ENCODE measurements at regions not wholly inside any gene's neighbourhood (a gene's known extent, or its start where the extent isn't known, plus 50 kb on each side); places are given as distances from the start of the nearest gene placed in this dataset.
"Not testable (repeated sequence)": the region's sequence is repeated elsewhere in the genome, so short reads cannot be mapped to it uniquely, and the experiment has no call there.

GRCh38 chr1:199020904-199021303 lies 382.1 kb downstream of the PTPRC start:
- no peak overlapping the region for H3K9ac ChIP-seq (ENCODE audit: low read length)
- DNase-seq, result no peak
- no peak overlapping the region for H2BK120ac ChIP-seq (ENCODE audit: low read depth, low read length)
- H3K79me1 ChIP-seq (replicated peaks; ENCODE audit: low read length, poor library complexity, severe bottlenecking), result no peaks in the 10 kb centered on the region
- H2BK5ac ChIP-seq (ENCODE audit: low read depth, low read length, poor library complexity, severe bottlenecking), result no peak overlapping the region
- no peaks in the 10 kb centered on the region for H3K4me1 ChIP-seq (ENCODE audit: control insufficient read depth, insufficient read depth, low read depth, low read length)
- H3K18ac ChIP-seq (ENCODE audit: low read depth in 1 of 2, low read length in 2 of 2), result no peak overlapping the region
- H2AK5ac ChIP-seq (ENCODE audit: low read length, severe bottlenecking), result no peak overlapping the region
- no peak overlapping the region for H3K4me3 ChIP-seq (ENCODE audit: insufficient read depth in 1 of 2, low read depth in 1 of 2, low read length in 2 of 2)
- H2AFZ ChIP-seq (ENCODE audit: low read depth, low read length), result no peak overlapping the region
- no peaks in the 10 kb centered on the region for H3K27me3 ChIP-seq (ENCODE audit: control insufficient read depth in 1 of 2, insufficient read depth in 1 of 2, low read length in 2 of 2)
- H3K14ac ChIP-seq (ENCODE audit: low read length in 2 of 2), result no peak overlapping the region
- no peak overlapping the region for H3K4ac ChIP-seq (ENCODE audit: low read depth in 1 of 2, low read length in 2 of 2)
- no peak overlapping the region for H4K8ac ChIP-seq (ENCODE audit: low read length)
- no peak overlapping the region for H3K23ac ChIP-seq (ENCODE audit: low read length in 2 of 2)
- no peak overlapping the region for H2BK15ac ChIP-seq (ENCODE audit: low read depth, poor library complexity, severe bottlenecking)
- H3K36me3 ChIP-seq (ENCODE audit: control insufficient read depth in 1 of 2, insufficient read depth in 2 of 2, low read depth in 1 of 2, low read length in 2 of 2), result no peaks in the 10 kb centered on the region
- H3K27ac ChIP-seq (ENCODE audit: low read length, poor library complexity, severe bottlenecking), result no peak overlapping the region
- 100% methylated on average over 1 of the region's 3 CpGs for WGBS
- H3K4me2 ChIP-seq (ENCODE audit: low read length, poor library complexity, severe bottlenecking), result no peak overlapping the region
- H4K91ac ChIP-seq (ENCODE audit: low read length), result no peak overlapping the region
- H3K9me3 ChIP-seq (ENCODE audit: control insufficient read depth, low read length), result no peaks in the 10 kb centered on the region
- H2BK12ac ChIP-seq (ENCODE audit: low read length in 2 of 2), result no peak overlapping the region

DNA sequence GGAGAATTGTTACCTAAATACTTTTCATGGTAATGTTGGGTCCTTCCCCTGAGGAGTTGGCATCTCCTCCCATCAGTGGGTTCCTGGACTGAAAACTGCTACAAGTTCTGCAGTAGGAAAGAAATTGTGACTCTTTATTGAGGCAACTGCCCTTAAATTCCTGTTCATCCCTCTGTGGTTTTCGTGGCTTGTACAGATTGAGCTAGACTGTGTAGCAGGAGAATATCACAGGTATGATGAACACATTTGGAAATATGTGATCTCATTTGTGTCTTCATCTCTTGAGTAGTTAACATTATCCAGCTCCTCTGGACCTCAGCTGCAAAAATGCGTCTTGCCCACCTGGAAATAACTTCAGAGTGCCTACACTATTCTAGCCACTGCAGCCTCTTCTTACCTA lies 390.6 kb downstream of the PTPRC start:
- Histone ChIP-seq H3K4me3 (ENCODE audit: insufficient read depth in 1 of 2, low read depth in 1 of 2, low read length in 2 of 2) (no peak overlapping the region), H2BK5ac (ENCODE audit: low read depth, low read length, poor library complexity, severe bottlenecking) (no peak overlapping the region), H2BK120ac (ENCODE audit: low read depth, low read length) (no peak overlapping the region), H3K79me1 (replicated peaks; ENCODE audit: low read length, poor library complexity, severe bottlenecking) (no peaks in the 10 kb centered on the region), H3K4me1 (ENCODE audit: control insufficient read depth, insufficient read depth, low read depth, low read length) (no peaks in the 10 kb centered on the region), H3K9me3 (ENCODE audit: control insufficient read depth, low read length) (no peaks in the 10 kb centered on the region), H3K9ac (ENCODE audit: low read length) (no peak overlapping the region), H4K8ac (ENCODE audit: low read length) (no peak overlapping the region), H3K18ac (ENCODE audit: low read depth in 1 of 2, low read length in 2 of 2) (no peak overlapping the region), H3K36me3 (ENCODE audit: control insufficient read depth in 1 of 2, insufficient read depth in 2 of 2, low read depth in 1 of 2, low read length in 2 of 2) (no peaks in the 10 kb centered on the region), H3K4me2 (ENCODE audit: low read length, poor library complexity, severe bottlenecking) (no peak overlapping the region), H4K91ac (ENCODE audit: low read length) (no peak overlapping the region), H3K14ac (ENCODE audit: low read length in 2 of 2) (no peak overlapping the region), H2BK15ac (ENCODE audit: low read depth, poor library complexity, severe bottlenecking) (no peak overlapping the region), H2AK5ac (ENCODE audit: low read length, severe bottlenecking) (no peak overlapping the region), H2AFZ (ENCODE audit: low read depth, low read length) (no peak overlapping the region), H3K27me3 (ENCODE audit: control insufficient read depth in 1 of 2, insufficient read depth in 1 of 2, low read length in 2 of 2) (no peaks in the 10 kb centered on the region), H3K27ac (ENCODE audit: low read length, poor library complexity, severe bottlenecking) (peak overlapping the region; percentile 2), H2BK12ac (ENCODE audit: low read length in 2 of 2) (no peak overlapping the region), H3K4ac (ENCODE audit: low read depth in 1 of 2, low read length in 2 of 2) (no peak overlapping the region), H3K23ac (ENCODE audit: low read length in 2 of 2) (no peak overlapping the region)
- peak; percentile 40 for DNase-seq
- 88% methylated on average over 2 of the region's 2 CpGs for WGBS

DNA sequence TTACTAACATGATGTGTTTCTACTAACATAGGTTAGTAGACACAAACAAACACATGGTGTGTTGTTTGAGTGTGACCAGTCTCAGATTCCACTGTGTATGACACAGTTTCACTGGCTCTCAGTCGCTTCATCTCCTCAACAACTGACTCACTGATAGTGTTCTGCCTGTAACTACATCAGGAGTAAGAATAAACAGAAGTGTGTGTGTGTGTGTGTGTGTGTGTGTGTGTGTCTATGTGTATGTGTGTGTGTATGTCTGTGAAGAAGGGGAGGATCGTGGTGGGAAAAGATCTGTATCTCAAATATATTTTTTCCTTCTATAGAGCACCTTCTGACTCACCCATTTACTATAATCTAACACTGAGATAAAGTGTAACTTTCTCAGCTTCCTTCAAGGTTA lies 391.0 kb downstream of the PTPRC start:
- Histone ChIP-seq H3K79me1 (replicated peaks; ENCODE audit: low read length, poor library complexity, severe bottlenecking) (no peaks in the 10 kb centered on the region), H2AK5ac (ENCODE audit: low read length, severe bottlenecking) (no peak overlapping the region), H3K9ac (ENCODE audit: low read length) (no peak overlapping the region), H3K27ac (ENCODE audit: low read length, poor library complexity, severe bottlenecking) (peak overlapping the region; percentile 2), H3K14ac (ENCODE audit: low read length in 2 of 2) (no peak overlapping the region), H4K91ac (ENCODE audit: low read length) (no peak overlapping the region), H4K8ac (ENCODE audit: low read length) (no peak overlapping the region), H2AFZ (ENCODE audit: low read depth, low read length) (no peak overlapping the region), H2BK12ac (ENCODE audit: low read length in 2 of 2) (no peak overlapping the region), H3K4ac (ENCODE audit: low read depth in 1 of 2, low read length in 2 of 2) (no peak overlapping the region), H2BK120ac (ENCODE audit: low read depth, low read length) (no peak overlapping the region), H2BK5ac (ENCODE audit: low read depth, low read length, poor library complexity, severe bottlenecking) (no peak overlapping the region), H3K18ac (ENCODE audit: low read depth in 1 of 2, low read length in 2 of 2) (no peak overlapping the region), H3K27me3 (ENCODE audit: control insufficient read depth in 1 of 2, insufficient read depth in 1 of 2, low read length in 2 of 2) (no peaks in the 10 kb centered on the region), H3K9me3 (ENCODE audit: control insufficient read depth, low read length) (no peaks in the 10 kb centered on the region), H3K36me3 (ENCODE audit: control insufficient read depth in 1 of 2, insufficient read depth in 2 of 2, low read depth in 1 of 2, low read length in 2 of 2) (no peaks in the 10 kb centered on the region), H3K23ac (ENCODE audit: low read length in 2 of 2) (no peak overlapping the region), H3K4me2 (ENCODE audit: low read length, poor library complexity, severe bottlenecking) (no peak overlapping the region), H3K4me3 (ENCODE audit: insufficient read depth in 1 of 2, low read depth in 1 of 2, low read length in 2 of 2) (no peak overlapping the region), H3K4me1 (ENCODE audit: control insufficient read depth, insufficient read depth, low read depth, low read length) (no peaks in the 10 kb centered on the region), H2BK15ac (ENCODE audit: low read depth, poor library complexity, severe bottlenecking) (no peak overlapping the region)
- DNase-seq, result peak; percentile 71
- WGBS, result 25% methylated on average over 1 of the region's 2 CpGs

GRCh38 chr1:199030541-199030940 lies 391.7 kb downstream of the PTPRC start:
- not testable (repeated sequence) for H4K8ac ChIP-seq (ENCODE audit: low read length); H3K36me3 ChIP-seq (ENCODE audit: control insufficient read depth in 1 of 2, insufficient read depth in 2 of 2, low read depth in 1 of 2, low read length in 2 of 2)
- 100% methylated on average over 2 of the region's 2 CpGs for WGBS

More at GRCh38 chr1:199030541-199030940, 391.7 kb downstream of the PTPRC start:
- H3K27me3 ChIP-seq (ENCODE audit: control insufficient read depth in 1 of 2, insufficient read depth in 1 of 2, low read length in 2 of 2); H2AFZ ChIP-seq (ENCODE audit: low read depth, low read length); H3K79me1 ChIP-seq (replicated peaks; ENCODE audit: low read length, poor library complexity, severe bottlenecking); H2BK15ac ChIP-seq (ENCODE audit: low read depth, poor library complexity, severe bottlenecking); H2BK5ac ChIP-seq (ENCODE audit: low read depth, low read length, poor library complexity, severe bottlenecking); H3K4me2 ChIP-seq (ENCODE audit: low read length, poor library complexity, severe bottlenecking); H2BK120ac ChIP-seq (ENCODE audit: low read depth, low read length); H3K18ac ChIP-seq (ENCODE audit: low read depth in 1 of 2, low read length in 2 of 2); H2BK12ac ChIP-seq (ENCODE audit: low read length in 2 of 2); H3K4me1 ChIP-seq (ENCODE audit: control insufficient read depth, insufficient read depth, low read depth, low read length); H3K4ac ChIP-seq (ENCODE audit: low read depth in 1 of 2, low read length in 2 of 2); DNase-seq; H3K23ac ChIP-seq (ENCODE audit: low read length in 2 of 2); H3K27ac ChIP-seq (ENCODE audit: low read length, poor library complexity, severe bottlenecking); H3K9me3 ChIP-seq (ENCODE audit: control insufficient read depth, low read length); H2AK5ac ChIP-seq (ENCODE audit: low read length, severe bottlenecking); H3K4me3 ChIP-seq (ENCODE audit: insufficient read depth in 1 of 2, low read depth in 1 of 2, low read length in 2 of 2); H3K14ac ChIP-seq (ENCODE audit: low read length in 2 of 2); H4K91ac ChIP-seq (ENCODE audit: low read length); H3K9ac ChIP-seq (ENCODE audit: low read length): not testable (repeated sequence)

Data from mesenchymal stem cell (in vitro differentiated cells and primary cell).